HL-60 (cell line): ENCODE measurements at regions not wholly inside any gene's neighbourhood (a gene's known extent, or its start where the extent isn't known, plus 50 kb on each side); places are given as distances from the start of the nearest gene placed in this dataset.

Experiments
- DNase-seq, 2 experiments: peaks; one replicate each; pipeline ENCODE4 v3.0.0-alpha.2; 2010 to 2020; ENCODE audit warnings: low read depth in 1 of 2, low spot score in 1 of 2
- H3K27ac ChIP-seq: fragments of 250-450 bp; sonication (Bioruptor Pico); replicated peaks from 2 replicates; pipeline ENCODE4 v1.5.1; 2020; ENCODE audit warnings: mild to moderate bottlenecking, moderate library complexity
- H3K27me3 ChIP-seq: fragments of 250-450 bp; sonication (Bioruptor Pico); 2 replicates; pipeline ENCODE4 v1.5.1; 2021; ENCODE audit warnings: mild to moderate bottlenecking, moderate library complexity; ENCODE audit not compliant: insufficient read depth, poor library complexity, severe bottlenecking
- H3K4me3 ChIP-seq: replicated peaks from 2 replicates; pipeline ENCODE4 v1.5.1; 2011; ENCODE audit warnings: mild to moderate bottlenecking, control low read depth, low read length; ENCODE audit not compliant: insufficient read depth
- GABPA ChIP-seq: IDR thresholded peaks from 2 replicates; pipeline ENCODE4 v1.6.1; 2012; ENCODE audit warnings: low read depth
- POLR2AphosphoS5 ChIP-seq: IDR thresholded peaks from 2 replicates; pipeline ENCODE4 v1.6.1; 2012; ENCODE audit warnings: low read depth
- SPI1 ChIP-seq: IDR thresholded peaks from 2 replicates; pipeline ENCODE4 v1.6.1; 2012; ENCODE audit warnings: low read depth, mild to moderate bottlenecking, borderline replicate concordance
- TF ChIP-seq, protein P1 (sequence below): IDR thresholded peaks from one replicate; pipeline ENCODE4 v1.5.1; 2011; ENCODE audit warnings: low read length, control low read depth, inconsistent platforms; ENCODE audit not compliant: insufficient read depth
- TF ChIP-seq, protein P2 (sequence below): IDR thresholded peaks from 2 replicates; pipeline ENCODE4 v1.6.1; 2012; ENCODE audit warnings: low read depth; ENCODE audit not compliant: insufficient replicate concordance

DNA sequence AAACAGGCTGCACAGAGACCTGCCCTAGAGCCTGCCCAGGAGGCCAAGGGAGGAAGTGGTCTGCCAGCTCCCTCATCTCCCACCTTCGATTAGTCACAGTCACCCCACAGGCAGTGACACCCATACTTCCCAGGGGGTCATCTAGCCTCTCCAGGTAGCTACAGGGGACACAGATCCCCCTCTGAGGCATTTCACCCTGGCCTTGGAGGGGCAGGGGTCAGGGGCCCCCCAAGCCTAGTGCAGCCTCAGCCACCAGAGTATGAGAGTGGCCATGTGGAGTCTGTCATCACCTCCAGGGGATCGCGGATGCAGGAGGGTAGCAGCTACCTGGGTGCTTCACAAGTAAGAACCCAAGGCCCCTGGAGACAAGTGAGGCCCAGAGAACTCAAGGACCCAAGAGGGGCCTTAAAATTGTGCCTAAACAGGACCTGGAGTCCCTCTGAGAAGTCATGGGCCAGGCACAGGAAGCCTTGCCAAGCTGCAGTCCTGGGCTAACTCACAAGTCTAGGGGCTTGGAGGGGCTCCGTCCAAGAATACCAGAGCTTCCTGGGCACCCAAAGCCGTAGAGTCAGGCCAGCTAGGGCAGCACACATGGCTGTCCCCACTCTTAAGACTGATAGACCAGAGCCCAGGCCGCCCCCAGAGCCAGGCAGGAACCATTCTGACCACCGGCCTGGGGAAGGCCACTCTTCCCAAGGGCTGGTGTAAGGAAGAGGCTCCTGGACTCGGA lies 354.3 kb upstream of the ID2 start:
- Histone ChIP-seq H3K4me3 (no peak overlapping the region), H3K27ac (no peak overlapping the region), H3K27me3 (no peaks in the 10 kb centered on the region)
- no peak for DNase-seq
- TF ChIP-seq SPI1: no peak
- TF ChIP-seq GABPA: no peak
- TF ChIP-seq, protein P1, sequence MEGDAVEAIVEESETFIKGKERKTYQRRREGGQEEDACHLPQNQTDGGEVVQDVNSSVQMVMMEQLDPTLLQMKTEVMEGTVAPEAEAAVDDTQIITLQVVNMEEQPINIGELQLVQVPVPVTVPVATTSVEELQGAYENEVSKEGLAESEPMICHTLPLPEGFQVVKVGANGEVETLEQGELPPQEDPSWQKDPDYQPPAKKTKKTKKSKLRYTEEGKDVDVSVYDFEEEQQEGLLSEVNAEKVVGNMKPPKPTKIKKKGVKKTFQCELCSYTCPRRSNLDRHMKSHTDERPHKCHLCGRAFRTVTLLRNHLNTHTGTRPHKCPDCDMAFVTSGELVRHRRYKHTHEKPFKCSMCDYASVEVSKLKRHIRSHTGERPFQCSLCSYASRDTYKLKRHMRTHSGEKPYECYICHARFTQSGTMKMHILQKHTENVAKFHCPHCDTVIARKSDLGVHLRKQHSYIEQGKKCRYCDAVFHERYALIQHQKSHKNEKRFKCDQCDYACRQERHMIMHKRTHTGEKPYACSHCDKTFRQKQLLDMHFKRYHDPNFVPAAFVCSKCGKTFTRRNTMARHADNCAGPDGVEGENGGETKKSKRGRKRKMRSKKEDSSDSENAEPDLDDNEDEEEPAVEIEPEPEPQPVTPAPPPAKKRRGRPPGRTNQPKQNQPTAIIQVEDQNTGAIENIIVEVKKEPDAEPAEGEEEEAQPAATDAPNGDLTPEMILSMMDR: no peak
- no peak for TF ChIP-seq POLR2AphosphoS5
- TF ChIP-seq, protein P2, sequence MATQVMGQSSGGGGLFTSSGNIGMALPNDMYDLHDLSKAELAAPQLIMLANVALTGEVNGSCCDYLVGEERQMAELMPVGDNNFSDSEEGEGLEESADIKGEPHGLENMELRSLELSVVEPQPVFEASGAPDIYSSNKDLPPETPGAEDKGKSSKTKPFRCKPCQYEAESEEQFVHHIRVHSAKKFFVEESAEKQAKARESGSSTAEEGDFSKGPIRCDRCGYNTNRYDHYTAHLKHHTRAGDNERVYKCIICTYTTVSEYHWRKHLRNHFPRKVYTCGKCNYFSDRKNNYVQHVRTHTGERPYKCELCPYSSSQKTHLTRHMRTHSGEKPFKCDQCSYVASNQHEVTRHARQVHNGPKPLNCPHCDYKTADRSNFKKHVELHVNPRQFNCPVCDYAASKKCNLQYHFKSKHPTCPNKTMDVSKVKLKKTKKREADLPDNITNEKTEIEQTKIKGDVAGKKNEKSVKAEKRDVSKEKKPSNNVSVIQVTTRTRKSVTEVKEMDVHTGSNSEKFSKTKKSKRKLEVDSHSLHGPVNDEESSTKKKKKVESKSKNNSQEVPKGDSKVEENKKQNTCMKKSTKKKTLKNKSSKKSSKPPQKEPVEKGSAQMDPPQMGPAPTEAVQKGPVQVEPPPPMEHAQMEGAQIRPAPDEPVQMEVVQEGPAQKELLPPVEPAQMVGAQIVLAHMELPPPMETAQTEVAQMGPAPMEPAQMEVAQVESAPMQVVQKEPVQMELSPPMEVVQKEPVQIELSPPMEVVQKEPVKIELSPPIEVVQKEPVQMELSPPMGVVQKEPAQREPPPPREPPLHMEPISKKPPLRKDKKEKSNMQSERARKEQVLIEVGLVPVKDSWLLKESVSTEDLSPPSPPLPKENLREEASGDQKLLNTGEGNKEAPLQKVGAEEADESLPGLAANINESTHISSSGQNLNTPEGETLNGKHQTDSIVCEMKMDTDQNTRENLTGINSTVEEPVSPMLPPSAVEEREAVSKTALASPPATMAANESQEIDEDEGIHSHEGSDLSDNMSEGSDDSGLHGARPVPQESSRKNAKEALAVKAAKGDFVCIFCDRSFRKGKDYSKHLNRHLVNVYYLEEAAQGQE: no peak

DNA sequence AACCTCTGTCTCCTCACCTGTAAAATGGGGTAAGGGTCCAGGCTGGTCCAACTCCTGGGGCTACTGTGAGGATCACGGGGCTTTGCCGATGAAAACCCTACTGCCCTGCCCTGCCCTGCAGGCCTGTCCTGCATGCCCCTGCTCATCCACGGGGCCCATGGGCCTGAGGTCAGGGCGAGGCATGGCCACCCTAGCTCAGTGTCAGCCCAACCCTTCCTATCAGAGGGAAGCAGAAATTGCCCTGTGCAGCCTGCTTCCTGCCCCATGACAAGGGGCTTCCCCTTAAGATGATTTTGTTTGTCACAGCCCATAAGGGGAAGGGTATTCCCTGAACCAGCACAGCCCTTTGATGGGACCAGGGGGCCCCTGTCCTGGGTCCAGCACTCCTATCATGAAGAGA lies 353.6 kb upstream of the ID2 start:
- no peak overlapping the region for H3K4me3 ChIP-seq
- no peak overlapping the region for H3K27ac ChIP-seq
- TF ChIP-seq SPI1: no peak
- TF ChIP-seq, protein P2: no peak
- no peak for TF ChIP-seq GABPA
- TF ChIP-seq, protein P1: no peak
- TF ChIP-seq POLR2AphosphoS5: no peak
- DNase-seq: no peak
- H3K27me3 ChIP-seq: no peaks in the 10 kb centered on the region

DNA sequence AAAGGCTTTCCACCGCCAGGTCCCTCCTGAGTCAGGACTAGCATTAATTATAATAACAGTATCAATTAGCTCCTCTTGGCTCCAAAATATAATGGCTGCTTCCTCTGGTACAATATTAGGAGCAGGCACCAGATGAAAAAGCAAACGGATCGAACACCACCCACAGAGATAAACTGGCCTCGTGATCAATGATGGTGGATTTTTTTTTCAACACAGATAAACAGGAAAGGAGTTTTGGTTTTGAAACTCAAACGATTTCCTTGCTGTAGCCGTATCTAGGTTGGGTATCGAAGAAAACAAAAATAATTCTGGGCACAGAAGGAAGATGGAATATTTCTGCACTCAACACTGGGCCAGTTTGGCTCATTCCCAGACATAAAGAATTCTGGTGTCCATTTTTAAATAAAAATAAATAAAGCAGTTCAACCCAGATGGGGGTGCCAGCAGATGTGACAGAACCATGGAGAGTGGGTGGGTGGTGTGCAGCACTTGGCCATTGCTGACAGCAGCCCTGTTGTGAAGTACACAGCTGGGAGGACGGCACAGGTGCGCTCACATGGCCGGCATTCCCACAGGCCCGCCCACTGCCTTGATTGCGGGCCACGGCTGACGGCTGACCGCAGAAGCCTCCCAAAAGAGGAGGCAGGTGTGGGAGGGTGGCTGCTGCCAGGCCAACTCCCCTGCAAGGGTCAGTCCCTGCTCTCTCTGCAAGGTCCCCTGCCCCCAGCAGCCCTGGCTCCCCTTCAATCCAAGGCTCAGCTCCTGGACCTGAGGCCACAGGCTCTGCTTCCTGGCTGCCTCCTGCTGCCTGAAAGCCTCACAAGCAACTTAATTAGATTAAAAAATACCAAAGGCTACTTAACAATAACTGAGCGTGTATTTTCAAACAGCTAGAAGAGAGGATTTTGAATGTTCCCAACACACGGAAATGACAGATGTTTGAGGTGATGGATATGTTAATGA lies 351.9 kb upstream of the ID2 start:
- Histone ChIP-seq H3K4me3 (no peak overlapping the region), H3K27ac (no peak overlapping the region), H3K27me3 (no peaks in the 10 kb centered on the region)
- DNase-seq: no peak
- TF ChIP-seq POLR2AphosphoS5 (no peak), SPI1 (no peak), GABPA (no peak)
- TF ChIP-seq, protein P1: no peak
- TF ChIP-seq, protein P2: no peak
